Activated T-cell treated with anti-CD3 and anti-CD28 coated beads, Interleukin-2, amount 50 U/mL, for 72 hours (primary cell): ENCODE measurements at regions not wholly inside any gene's neighbourhood (a gene's known extent, or its start where the extent isn't known, plus 50 kb on each side); places are given as distances from the start of the nearest gene placed in this dataset.
"Not testable (repeated sequence)": the region's sequence is repeated elsewhere in the genome, so short reads cannot be mapped to it uniquely, and the experiment has no call there.

Experiments
- ATAC-seq, 2 donors: fragments of 150-1000 bp; cut with Tn5 transposase; replicated peaks in 1 of 2; 2 replicates each; pipeline ENCODE4 v1.10.0; 2021; ENCODE audit warnings: moderate library complexity in 2 of 2, mild to moderate bottlenecking in 1 of 2
- DNase-seq, 2 donors: peaks; one replicate each; pipeline ENCODE4 v3.0.0; 2021 to 2022; ENCODE audit warnings: mixed read lengths in 1 of 2
- H3K27ac Mint-ChIP-seq: one replicate; pipeline ENCODE4 v1.8.0; 2022; ENCODE audit warnings: mild to moderate bottlenecking, moderate library complexity, mixed read lengths
- H3K27me3 Mint-ChIP-seq: one replicate; pipeline ENCODE4 v1.8.0; 2022; ENCODE audit warnings: low read depth, mixed read lengths
- H3K36me3 Mint-ChIP-seq, 2 donors: one replicate each; pipeline ENCODE4 v1.8.0; 2022; ENCODE audit warnings: mixed read lengths in 2 of 2, mild to moderate bottlenecking in 1 of 2; ENCODE audit not compliant: insufficient read depth in 2 of 2
- H3K4me1 Mint-ChIP-seq: one replicate; pipeline ENCODE4 v1.8.0; 2022; ENCODE audit warnings: low read depth, mixed read lengths
- H3K4me3 Mint-ChIP-seq, 2 donors: one replicate each; pipeline ENCODE4 v1.8.0; 2022; ENCODE audit warnings: mild to moderate bottlenecking in 2 of 2, mixed read lengths in 2 of 2, moderate library complexity in 2 of 2
- H3K9me3 Mint-ChIP-seq, 2 donors: one replicate each; pipeline ENCODE4 v1.8.0; 2022; ENCODE audit warnings: mixed read lengths in 2 of 2

DNA sequence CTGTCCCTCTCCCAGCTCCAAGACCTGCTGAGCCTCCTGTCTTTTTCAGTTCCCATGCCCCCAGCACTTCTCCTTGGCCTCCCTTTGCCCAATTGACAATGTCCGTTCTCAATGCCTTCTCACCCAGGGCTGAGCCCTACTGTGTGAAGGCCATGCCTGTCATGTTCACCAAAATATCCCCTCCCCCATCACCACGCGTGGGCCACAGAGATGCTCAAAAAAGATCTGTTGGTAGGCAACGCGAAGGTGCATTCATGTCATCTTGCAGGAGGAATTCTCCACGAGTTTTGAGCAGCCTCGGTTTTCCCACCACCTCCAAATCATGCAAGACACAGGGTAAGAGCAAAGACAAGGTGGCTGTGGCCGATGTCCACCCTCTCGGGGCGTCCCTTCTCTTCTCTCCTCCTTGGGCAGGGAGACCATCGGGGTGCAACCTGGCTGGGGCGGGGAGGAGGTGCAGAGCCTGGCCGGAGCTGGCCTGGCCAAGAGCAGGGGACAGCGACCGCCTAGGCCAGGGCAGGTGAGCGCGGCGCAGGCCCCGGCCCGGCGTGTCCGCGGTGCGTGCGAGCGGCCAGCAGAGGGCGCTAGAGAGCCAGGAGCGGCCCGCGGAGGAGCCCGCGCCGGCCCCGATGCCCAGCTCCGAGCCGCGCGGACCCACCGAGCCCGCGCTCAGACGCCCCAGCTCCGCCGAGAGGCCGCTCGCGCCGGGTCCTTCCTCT lies 56.3 kb upstream of the KRTAP5-11 start:
- H3K27me3 Mint-ChIP-seq, result peaks cover 34% of the 10 kb centered on the region
- ATAC-seq (peak in 1 of 2 donors; percentile 41), DNase-seq (peak; percentile 64 to 83)
- H3K4me3 Mint-ChIP-seq, result peak overlapping the region; percentile 61 to 70
- not testable (repeated sequence) for H3K36me3 Mint-ChIP-seq, H3K27ac Mint-ChIP-seq, H3K9me3 Mint-ChIP-seq, H3K4me1 Mint-ChIP-seq

DNA sequence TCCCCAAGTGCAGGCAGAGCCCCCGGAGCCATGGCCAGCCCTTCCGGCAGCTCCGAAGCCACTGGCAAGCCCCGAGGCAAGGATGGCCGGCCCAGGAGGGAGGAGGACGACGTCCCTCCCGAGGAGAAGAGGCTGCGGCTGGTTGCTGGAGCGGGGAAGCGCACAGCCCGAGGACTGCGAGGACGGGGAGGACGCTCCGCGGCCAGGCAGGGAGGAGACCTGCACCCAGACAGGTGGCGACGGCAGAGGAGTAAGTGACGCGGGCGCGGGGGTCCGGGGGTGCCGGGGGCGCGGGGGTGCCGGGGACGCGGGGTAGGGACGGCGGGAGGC lies 56.8 kb upstream of the KRTAP5-11 start:
- DNase-seq, ATAC-seq, H3K36me3 Mint-ChIP-seq, H3K9me3 Mint-ChIP-seq, H3K4me1 Mint-ChIP-seq, H3K27ac Mint-ChIP-seq: not testable (repeated sequence)
- peaks cover 34% of the 10 kb centered on the region for H3K27me3 Mint-ChIP-seq
- peak overlapping the region in 1 of 2 donors; percentile 53 for H3K4me3 Mint-ChIP-seq

DNA sequence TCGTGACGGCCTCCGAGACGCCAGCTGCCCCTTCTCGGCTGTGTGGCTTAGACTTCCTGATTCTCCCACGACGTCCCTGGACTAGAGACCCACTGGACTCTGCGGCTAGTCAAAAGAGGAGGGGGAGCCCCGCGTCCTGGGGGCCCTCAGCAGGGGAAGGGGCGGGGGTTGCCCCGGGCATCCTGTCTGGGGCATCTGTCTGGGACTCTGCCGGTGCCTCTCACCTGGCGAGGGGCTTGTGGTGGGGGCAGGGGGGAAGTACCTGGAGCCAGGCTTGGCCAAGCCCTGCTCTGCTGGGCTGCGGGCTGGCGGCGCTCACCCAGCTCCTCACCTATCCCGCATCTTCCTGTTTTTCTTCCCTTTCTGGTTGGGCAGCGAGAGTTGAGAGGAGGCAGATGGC lies 57.2 kb upstream of the KRTAP5-11 start:
- not testable (repeated sequence) for ATAC-seq, H3K4me1 Mint-ChIP-seq, H3K36me3 Mint-ChIP-seq, DNase-seq, H3K27ac Mint-ChIP-seq, H3K9me3 Mint-ChIP-seq
- Mint-ChIP-seq H3K27me3 (peaks cover 34% of the 10 kb centered on the region), H3K4me3 (peak overlapping the region; percentile 47 to 53)

DNA sequence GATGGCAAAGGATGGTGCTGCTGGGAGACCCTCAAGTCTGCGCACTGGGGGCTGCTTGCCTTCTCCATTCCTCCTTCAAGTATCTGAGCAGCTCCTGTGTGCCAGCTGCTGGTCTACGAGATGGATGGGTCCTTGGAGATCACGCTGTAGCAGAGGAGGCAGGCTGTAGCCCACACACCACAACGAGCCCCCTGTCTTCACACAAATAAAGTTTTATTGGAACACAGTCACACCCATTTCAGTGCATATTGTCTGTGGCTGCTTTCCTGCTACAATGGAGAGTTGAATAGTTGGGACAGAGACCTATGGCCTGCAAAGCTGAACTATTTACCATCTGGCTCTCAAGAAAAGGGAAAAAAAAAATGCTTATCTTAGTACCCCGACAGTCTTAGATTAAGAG lies 64.4 kb upstream of the KRTAP5-11 start:
- H3K4me3 Mint-ChIP-seq, H3K27me3 Mint-ChIP-seq, ATAC-seq, H3K36me3 Mint-ChIP-seq, H3K4me1 Mint-ChIP-seq, H3K9me3 Mint-ChIP-seq, H3K27ac Mint-ChIP-seq, DNase-seq: not testable (repeated sequence)

DNA sequence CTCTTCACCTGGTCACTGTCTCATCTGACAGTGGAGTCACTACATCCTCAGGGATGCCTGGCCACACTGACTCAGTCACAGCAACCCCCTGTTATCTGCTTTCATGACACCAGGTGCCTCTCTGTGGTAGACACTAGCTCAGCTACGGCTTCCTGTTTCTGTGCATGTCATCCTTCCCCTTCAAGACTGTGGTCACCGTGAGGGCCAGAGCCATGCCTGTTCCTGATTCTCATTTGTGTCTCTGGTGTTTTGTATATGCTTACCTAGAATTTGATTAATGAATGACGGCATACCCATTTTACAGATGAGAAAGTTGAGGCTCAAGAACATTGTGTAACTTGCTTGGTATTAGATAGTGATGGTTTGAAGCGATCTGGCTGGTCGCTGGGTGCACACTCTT lies 70.3 kb upstream of the KRTAP5-11 start:
- not testable (repeated sequence) for DNase-seq, H3K36me3 Mint-ChIP-seq, H3K27ac Mint-ChIP-seq, ATAC-seq, H3K27me3 Mint-ChIP-seq, H3K9me3 Mint-ChIP-seq, H3K4me3 Mint-ChIP-seq, H3K4me1 Mint-ChIP-seq

DNA sequence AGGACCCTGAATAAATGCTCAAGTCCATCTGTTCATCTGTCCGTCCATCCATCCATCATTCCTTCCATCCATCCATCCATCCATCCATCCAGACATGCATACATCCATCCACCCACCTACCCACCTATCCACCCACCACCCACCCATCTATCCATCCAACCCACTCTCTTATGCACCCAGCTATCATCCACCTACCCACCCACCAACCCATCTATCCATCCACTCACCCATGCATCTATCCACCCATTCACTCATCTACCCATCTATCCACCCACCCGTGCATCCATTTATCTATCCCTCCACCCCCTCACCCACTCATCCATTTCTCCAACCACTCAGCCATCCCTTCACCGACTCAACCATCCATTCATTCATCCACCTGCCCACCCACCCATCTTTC lies 71.7 kb upstream of the KRTAP5-11 start:
- not testable (repeated sequence) for ATAC-seq, H3K4me1 Mint-ChIP-seq

DNA sequence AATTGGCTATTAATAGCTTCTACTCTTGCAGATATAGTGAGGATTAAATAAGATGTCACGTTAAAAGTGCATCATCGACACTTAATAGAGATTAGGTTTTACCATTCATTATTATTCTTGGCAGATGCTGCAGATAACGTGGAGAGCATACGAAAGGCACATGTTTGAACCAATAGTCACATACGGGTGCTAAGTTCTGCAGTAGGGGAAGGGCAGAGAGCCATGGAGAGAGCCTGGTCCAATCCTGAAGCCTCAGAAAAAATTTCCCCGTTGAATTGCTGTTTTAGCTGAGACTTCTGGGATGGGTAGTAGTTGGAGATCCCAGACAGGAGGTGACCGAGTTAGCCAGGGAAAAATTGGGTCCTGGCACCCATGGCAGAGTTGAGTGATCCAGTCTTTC lies 72.4 kb upstream of the KRTAP5-11 start:
- not testable (repeated sequence) for ATAC-seq, H3K27ac Mint-ChIP-seq, H3K4me3 Mint-ChIP-seq, H3K4me1 Mint-ChIP-seq, H3K36me3 Mint-ChIP-seq, DNase-seq, H3K9me3 Mint-ChIP-seq, H3K27me3 Mint-ChIP-seq

More for the DNA sequence above, 71.7 kb upstream of the KRTAP5-11 start:
- not testable (repeated sequence) for H3K9me3 Mint-ChIP-seq, H3K27me3 Mint-ChIP-seq, H3K4me3 Mint-ChIP-seq, H3K36me3 Mint-ChIP-seq, H3K27ac Mint-ChIP-seq, DNase-seq

DNA sequence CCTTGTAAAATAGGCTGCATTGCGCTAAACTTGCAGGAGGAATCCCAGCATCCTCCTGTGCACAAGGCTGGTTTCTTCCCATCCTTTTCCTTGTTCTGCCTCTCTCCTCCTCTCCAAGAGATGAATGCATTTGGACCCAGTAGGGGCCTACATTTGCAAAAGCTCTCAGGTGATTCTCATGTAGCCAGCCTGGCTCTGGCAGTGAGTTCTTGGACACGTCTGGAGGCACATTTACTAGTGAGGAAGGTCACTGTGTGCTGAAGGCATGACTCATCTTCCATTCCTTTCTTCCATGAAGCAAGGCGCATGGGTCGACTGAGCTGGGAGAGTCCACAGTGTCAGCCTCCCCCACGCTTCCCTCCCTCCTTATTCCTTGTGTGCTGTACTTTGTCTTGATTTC lies 73.8 kb upstream of the KRTAP5-11 start:
- not testable (repeated sequence) for H3K9me3 Mint-ChIP-seq, DNase-seq, H3K27ac Mint-ChIP-seq, ATAC-seq, H3K4me3 Mint-ChIP-seq, H3K27me3 Mint-ChIP-seq, H3K36me3 Mint-ChIP-seq, H3K4me1 Mint-ChIP-seq

DNA sequence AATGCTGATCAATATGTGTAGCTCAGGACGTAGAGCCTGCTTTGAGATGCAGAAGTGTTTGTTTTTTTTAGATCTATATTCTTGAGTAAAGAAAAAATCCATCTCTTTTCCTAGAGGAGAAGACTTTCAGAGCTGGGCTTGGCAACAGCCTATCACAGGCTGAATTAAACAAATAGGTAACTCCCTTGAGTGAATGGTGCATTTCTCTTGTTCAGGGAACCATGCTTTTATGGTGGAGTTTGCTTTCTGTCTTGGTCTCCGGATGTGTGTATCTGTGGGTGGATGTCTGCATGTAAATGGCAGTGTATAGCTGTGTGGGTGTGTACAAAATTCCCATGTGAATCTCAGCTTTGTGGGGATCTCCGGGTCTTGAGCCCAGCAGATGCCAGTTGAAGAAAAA lies 82.3 kb upstream of the KRTAP5-11 start:
- not testable (repeated sequence) for H3K27ac Mint-ChIP-seq, H3K4me3 Mint-ChIP-seq, ATAC-seq, H3K36me3 Mint-ChIP-seq, H3K4me1 Mint-ChIP-seq, DNase-seq, H3K9me3 Mint-ChIP-seq
- peaks cover 19% of the 10 kb centered on the region for H3K27me3 Mint-ChIP-seq

DNA sequence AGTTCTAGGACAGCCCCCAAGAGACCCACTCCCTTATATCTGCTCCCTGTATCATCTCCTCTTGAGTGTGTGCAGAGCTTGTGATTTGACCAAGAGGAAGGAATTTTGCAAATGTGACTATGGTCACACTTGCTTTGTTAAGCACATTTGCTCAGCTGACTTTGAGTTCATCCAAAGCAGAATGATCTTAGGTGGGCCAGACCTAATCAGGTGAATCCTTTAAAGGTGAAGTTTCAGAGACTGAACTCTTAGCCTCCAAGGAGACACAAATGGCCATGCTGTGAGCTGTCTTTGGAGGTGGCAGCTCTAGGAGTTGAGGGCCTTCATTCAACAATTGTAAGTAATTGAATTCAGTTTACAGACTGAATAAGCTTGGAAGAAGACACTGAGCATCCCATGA lies 115.4 kb upstream of the KRTAP5-11 start:
- H3K9me3 Mint-ChIP-seq, ATAC-seq, H3K4me1 Mint-ChIP-seq, H3K27ac Mint-ChIP-seq, DNase-seq, H3K4me3 Mint-ChIP-seq, H3K36me3 Mint-ChIP-seq, H3K27me3 Mint-ChIP-seq: not testable (repeated sequence)

DNA sequence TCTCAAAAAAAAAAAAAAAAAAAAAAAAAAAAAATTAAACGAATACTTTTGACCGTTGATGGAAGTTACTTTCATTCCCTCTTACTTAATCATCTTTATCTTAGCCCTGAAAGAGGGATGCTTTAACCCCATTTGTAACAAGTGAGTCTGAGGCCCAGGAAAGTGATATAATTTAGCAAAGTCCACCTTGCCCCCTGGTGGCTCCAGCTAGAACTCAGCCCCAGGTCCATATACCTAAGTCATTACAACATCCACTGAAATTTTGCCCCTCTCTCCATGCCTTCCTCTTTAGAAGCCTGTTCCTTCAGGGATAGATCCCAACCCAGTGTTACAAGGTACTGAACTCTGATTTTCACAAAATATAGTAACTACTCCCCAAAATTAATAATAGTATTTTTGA lies 116.3 kb upstream of the KRTAP5-11 start:
- H3K4me1 Mint-ChIP-seq, H3K36me3 Mint-ChIP-seq, DNase-seq, H3K9me3 Mint-ChIP-seq, H3K27me3 Mint-ChIP-seq, ATAC-seq, H3K4me3 Mint-ChIP-seq, H3K27ac Mint-ChIP-seq: not testable (repeated sequence)

DNA sequence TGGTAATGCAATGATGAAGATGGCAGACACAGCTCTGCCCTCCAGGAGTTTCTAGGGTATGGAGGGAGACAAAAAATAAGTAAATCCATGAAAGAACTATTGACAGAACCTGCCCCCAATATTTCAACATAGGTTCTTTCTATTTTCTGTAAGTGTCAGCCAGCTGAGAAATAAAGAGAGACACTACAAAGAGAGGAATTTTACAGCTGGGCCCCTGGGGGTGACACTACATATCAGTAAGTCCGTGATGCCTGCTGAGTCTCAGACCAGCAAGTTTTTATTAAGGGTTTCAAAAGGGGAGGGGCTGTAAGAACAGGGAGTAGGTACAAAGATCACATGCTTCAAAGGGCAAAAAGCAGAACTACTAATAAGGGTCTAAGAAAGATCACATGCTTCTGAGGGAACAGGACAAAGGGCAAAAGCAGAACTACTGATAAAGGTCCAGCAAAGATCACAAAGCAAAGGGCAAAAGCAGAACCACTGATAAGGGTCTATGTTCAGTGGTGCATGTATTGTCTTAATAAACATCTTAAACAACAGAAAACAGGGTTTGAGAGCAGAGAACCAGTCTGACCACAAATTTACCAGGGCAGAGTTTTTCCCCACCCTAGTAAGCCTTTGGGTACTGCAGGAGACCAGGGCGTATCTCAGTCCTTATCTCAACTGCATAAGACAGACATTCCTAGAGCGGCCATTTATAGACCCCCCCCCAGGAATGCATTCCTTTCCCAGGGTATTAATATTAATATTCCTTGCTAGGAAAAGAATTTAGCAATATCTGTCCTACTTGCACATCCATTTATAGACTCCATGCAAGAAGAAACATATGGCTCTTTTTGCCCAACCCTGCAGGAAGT lies 119.0 kb upstream of the KRTAP5-11 start:
- not testable (repeated sequence) for ATAC-seq, H3K36me3 Mint-ChIP-seq, H3K4me1 Mint-ChIP-seq, H3K9me3 Mint-ChIP-seq, DNase-seq, H3K4me3 Mint-ChIP-seq, H3K27ac Mint-ChIP-seq, H3K27me3 Mint-ChIP-seq

DNA sequence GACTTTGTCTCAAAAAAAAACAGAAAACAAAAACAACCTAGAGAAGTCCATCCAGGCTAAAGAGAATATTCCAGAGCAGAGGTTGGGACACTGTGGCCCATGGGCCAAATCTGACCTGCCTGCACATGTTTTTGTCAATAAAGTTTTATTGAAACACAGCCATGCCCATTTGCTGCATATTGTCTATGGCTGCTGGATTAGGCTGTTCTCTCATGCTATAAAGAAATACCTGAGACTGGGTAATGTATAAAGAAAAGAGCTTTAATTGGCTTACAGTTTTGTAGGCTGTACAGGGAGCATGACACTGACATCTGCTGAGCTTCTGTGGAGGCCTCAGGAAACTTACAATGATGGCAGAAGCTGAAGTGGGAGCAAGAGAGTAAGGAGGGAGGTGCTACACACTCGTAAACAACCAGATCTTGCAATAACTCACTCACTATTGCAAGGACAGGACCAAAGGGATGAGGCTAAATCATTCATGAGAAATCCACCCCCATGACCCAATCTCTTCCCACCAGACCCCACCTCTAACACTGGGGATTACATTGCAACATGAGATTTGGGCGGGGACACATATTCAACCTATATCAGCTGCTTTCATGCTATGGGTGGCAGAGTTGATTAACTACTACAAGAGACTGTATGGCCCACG lies 122.5 kb upstream of the KRTAP5-11 start:
- not testable (repeated sequence) for DNase-seq, ATAC-seq

More for the DNA sequence above, 122.5 kb upstream of the KRTAP5-11 start:
- not testable (repeated sequence) for H3K9me3 Mint-ChIP-seq, H3K27me3 Mint-ChIP-seq, H3K4me3 Mint-ChIP-seq, H3K36me3 Mint-ChIP-seq, H3K4me1 Mint-ChIP-seq, H3K27ac Mint-ChIP-seq
